ENCODE measurements at regions not wholly inside any gene's neighbourhood (a gene's known extent, or its start where the extent isn't known, plus 50 kb on each side); places are given as distances from the start of the nearest gene placed in this dataset.

DNA sequence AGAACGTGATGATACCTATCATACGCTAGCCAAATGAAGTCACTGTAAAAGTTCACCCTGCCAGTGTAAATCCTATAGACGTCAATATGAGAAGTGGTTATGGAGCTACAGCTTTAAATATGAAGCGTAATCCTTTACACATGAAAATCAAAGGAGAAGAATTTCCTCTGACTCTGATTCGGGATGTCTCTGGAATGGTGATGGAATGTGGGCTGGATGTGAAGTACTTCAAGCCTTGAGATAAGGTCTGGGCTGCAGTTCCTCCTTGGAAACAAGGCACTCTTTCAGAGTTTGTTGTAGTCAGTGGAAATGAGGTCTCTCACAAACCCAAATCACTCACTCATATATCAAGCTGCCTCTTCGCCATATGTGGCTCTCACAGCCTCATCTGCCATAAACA lies 53.1 kb upstream of the NAP1L1 start:
- no peak for DNase-seq (ENCODE audit: low spot score)
- Mint-ChIP-seq H3K9me3 (ENCODE audit: unreplicated experiment) (no peaks in the 10 kb centered on the region), H3K27ac (ENCODE audit: unreplicated experiment) (no peak overlapping the region), H3K36me3 (ENCODE audit: low read depth, unreplicated experiment) (no peaks in the 10 kb centered on the region), H3K4me1 (ENCODE audit: unreplicated experiment) (no peaks in the 10 kb centered on the region), H3K27me3 (ENCODE audit: unreplicated experiment) (peaks cover 3% of the 10 kb centered on the region), H3K4me3 (ENCODE audit: unreplicated experiment) (no peak overlapping the region)
- TF ChIP-seq, protein P1, sequence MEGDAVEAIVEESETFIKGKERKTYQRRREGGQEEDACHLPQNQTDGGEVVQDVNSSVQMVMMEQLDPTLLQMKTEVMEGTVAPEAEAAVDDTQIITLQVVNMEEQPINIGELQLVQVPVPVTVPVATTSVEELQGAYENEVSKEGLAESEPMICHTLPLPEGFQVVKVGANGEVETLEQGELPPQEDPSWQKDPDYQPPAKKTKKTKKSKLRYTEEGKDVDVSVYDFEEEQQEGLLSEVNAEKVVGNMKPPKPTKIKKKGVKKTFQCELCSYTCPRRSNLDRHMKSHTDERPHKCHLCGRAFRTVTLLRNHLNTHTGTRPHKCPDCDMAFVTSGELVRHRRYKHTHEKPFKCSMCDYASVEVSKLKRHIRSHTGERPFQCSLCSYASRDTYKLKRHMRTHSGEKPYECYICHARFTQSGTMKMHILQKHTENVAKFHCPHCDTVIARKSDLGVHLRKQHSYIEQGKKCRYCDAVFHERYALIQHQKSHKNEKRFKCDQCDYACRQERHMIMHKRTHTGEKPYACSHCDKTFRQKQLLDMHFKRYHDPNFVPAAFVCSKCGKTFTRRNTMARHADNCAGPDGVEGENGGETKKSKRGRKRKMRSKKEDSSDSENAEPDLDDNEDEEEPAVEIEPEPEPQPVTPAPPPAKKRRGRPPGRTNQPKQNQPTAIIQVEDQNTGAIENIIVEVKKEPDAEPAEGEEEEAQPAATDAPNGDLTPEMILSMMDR (IDR thresholded peaks at IDR 0.05; ENCODE audit: unreplicated experiment), result no peak

DNA sequence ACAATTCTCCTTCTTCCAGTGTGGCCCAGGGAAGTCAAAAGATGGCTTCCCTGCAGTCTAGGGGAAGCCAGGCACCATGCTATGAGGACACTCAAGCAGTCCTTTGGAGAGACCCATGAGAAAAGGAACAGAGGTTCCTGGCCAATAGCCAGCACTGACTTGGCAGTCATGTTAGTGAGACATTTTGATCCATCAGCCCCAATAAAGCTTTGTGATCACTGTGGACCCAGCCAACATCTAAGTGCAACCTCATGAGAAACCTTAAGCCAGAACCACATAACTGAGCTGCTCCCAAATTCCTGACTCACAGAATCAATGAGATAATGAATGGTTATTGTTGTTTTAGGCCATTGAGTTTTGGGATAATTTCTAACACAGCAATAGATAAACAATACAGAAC lies 51.0 kb upstream of the NAP1L1 start:
- H3K4me1 Mint-ChIP-seq (ENCODE audit: unreplicated experiment), result no peaks in the 10 kb centered on the region
- H3K27me3 Mint-ChIP-seq (ENCODE audit: unreplicated experiment), result peaks cover 3% of the 10 kb centered on the region
- no peaks in the 10 kb centered on the region for H3K9me3 Mint-ChIP-seq (ENCODE audit: unreplicated experiment)
- H3K36me3 Mint-ChIP-seq (ENCODE audit: low read depth, unreplicated experiment), result no peaks in the 10 kb centered on the region
- no peak for DNase-seq (ENCODE audit: low spot score)
- TF ChIP-seq, protein P1 (IDR thresholded peaks at IDR 0.05; ENCODE audit: unreplicated experiment), result no peak
- no peak overlapping the region for H3K4me3 Mint-ChIP-seq (ENCODE audit: unreplicated experiment)
- H3K27ac Mint-ChIP-seq (ENCODE audit: unreplicated experiment), result no peak overlapping the region
